Calu3 (cell line): ENCODE measurements at regions not wholly inside any gene's neighbourhood (a gene's known extent, or its start where the extent isn't known, plus 50 kb on each side); places are given as distances from the start of the nearest gene placed in this dataset.

Source experiments
- BruUV-seq: library from RNA; stranded (reverse); fragments of 400-500 nt; replicated peaks from 2 replicates; lab custom pipeline; 2021; lab: Mats Ljungman, UMichigan
- CTCF ChIA-PET: fragments of 300-600 bp; sonication (Branson Sonifier 250); formaldehyde crosslinking; loops from one replicate; lab custom pipeline; 2022; ENCODE audit warnings: antibody characterized with exemption; lab: Charles Lee
- DNase-seq: peaks from one replicate; pipeline ENCODE4 v3.0.0; 2022
- H3K27ac Mint-ChIP-seq: one replicate; pipeline ENCODE4 v1.8.0; 2022; ENCODE audit warnings: mixed read lengths; ENCODE audit not compliant: unreplicated experiment
- H3K27me3 Mint-ChIP-seq: one replicate; pipeline ENCODE4 v1.8.0; 2022; ENCODE audit warnings: mixed read lengths; ENCODE audit not compliant: unreplicated experiment
- H3K36me3 Mint-ChIP-seq: one replicate; pipeline ENCODE4 v1.8.0; 2022; ENCODE audit warnings: mild to moderate bottlenecking, moderate library complexity, mixed read lengths; ENCODE audit not compliant: insufficient read depth, unreplicated experiment
- H3K4me1 Mint-ChIP-seq: one replicate; pipeline ENCODE4 v1.8.0; 2022; ENCODE audit warnings: mild to moderate bottlenecking, low read depth, mixed read lengths; ENCODE audit not compliant: unreplicated experiment
- H3K4me3 Mint-ChIP-seq: one replicate; pipeline ENCODE4 v1.8.0; 2022; ENCODE audit warnings: mild to moderate bottlenecking, low read depth, moderate library complexity, mixed read lengths; ENCODE audit not compliant: unreplicated experiment
- H3K9me3 Mint-ChIP-seq: one replicate; pipeline ENCODE4 v1.8.0; 2022; ENCODE audit warnings: low read depth, mixed read lengths; ENCODE audit not compliant: unreplicated experiment
- intact Hi-C: fragments of 100-400 bp; cut with micrococcal nuclease; formaldehyde crosslinking; loops from one replicate; pipeline ENCODE4 v1.10.0; 2022; ENCODE audit not compliant: unreplicated experiment
- TF ChIP-seq, protein P1 (sequence below): fragments of 200-600 bp; IDR thresholded peaks from one replicate; pipeline ENCODE4 v1.8.0; 2022; ENCODE audit warnings: antibody characterized with exemption; ENCODE audit not compliant: unreplicated experiment

DNA sequence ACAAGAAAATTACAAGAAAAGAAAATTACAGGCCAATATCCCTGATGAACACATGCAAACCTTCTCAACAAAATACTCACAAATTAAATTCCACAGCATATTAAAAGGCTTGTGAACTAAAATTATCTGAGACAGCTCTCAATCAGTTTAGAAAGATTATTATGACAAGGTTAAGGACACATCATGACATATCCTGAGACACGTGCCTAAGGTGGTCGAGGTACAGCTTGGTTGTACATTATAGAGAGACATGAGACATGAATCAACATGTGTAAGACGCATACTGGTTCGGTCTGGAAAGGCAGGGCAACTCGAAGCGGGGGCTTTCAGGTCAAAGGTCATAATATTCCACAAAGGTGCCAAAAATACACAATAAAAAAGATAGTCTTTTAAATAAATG is 598.3 kb upstream of the REG3G start:
- H3K9me3 Mint-ChIP-seq = peaks cover 10% of the 10 kb centered on the region
- no TSS peak for BruUV-seq
- no peaks in the 10 kb centered on the region for H3K36me3 Mint-ChIP-seq
- intact Hi-C loops = no loop called here
- H3K4me1 Mint-ChIP-seq = no peaks in the 10 kb centered on the region
- CTCF ChIA-PET = no interaction called here
- H3K4me3 Mint-ChIP-seq = no peak overlapping the region
- TF ChIP-seq, protein P1, sequence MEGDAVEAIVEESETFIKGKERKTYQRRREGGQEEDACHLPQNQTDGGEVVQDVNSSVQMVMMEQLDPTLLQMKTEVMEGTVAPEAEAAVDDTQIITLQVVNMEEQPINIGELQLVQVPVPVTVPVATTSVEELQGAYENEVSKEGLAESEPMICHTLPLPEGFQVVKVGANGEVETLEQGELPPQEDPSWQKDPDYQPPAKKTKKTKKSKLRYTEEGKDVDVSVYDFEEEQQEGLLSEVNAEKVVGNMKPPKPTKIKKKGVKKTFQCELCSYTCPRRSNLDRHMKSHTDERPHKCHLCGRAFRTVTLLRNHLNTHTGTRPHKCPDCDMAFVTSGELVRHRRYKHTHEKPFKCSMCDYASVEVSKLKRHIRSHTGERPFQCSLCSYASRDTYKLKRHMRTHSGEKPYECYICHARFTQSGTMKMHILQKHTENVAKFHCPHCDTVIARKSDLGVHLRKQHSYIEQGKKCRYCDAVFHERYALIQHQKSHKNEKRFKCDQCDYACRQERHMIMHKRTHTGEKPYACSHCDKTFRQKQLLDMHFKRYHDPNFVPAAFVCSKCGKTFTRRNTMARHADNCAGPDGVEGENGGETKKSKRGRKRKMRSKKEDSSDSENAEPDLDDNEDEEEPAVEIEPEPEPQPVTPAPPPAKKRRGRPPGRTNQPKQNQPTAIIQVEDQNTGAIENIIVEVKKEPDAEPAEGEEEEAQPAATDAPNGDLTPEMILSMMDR = no peak
- H3K27ac Mint-ChIP-seq = no peak overlapping the region
- no peak for DNase-seq
- no peaks in the 10 kb centered on the region for H3K27me3 Mint-ChIP-seq

DNA sequence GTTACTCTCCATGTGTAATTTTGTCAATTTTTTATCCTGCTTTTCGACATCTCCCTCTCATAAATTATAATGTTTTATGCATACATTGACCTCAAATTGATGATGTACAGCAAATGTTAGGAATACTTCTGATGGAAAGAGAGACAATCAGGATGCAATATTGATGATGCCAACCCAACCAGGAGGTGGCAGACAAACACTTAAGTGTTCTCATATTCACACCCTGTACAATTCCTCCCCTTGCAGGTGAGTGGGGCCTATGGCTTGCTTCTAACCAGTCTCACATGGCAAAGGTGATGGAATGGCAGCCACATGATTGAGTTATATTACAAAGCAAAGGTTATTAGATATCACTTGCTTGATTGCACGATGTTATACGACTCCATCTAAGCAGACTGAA is 594.3 kb upstream of the REG3G start:
- CTCF ChIA-PET = no interaction called here
- Mint-ChIP-seq H3K4me1 (no peaks in the 10 kb centered on the region), H3K27ac (no peak overlapping the region), H3K9me3 (peaks cover 13% of the 10 kb centered on the region), H3K4me3 (no peak overlapping the region), H3K27me3 (no peaks in the 10 kb centered on the region), H3K36me3 (no peaks in the 10 kb centered on the region)
- no peak for DNase-seq
- intact Hi-C loops = no loop called here
- no TSS peak for BruUV-seq
- TF ChIP-seq, protein P1 = no peak

DNA sequence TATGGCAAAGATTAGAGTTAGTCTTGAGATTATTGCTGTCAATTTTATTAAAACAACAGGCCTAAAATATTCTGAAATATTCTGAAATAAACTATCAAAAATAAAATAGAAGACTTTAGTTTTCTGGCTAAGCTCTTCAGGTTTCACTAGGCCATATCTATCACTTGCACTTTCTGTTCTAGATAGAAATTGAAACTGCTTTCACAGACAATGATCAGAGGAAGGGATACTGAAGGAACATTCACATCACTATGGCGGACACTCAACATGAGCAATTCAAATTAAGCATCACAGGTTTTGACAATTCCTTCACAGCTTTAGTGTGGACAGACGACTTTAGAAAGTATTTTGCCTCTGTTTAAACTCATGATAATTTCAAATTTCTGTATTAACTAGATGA is 586.4 kb upstream of the REG3G start:
- intact Hi-C loops = no loop called here
- no TSS peak for BruUV-seq
- peaks cover 10% of the 10 kb centered on the region for H3K9me3 Mint-ChIP-seq
- H3K36me3 Mint-ChIP-seq = no peaks in the 10 kb centered on the region
- TF ChIP-seq, protein P1 = no peak
- H3K27me3 Mint-ChIP-seq = no peaks in the 10 kb centered on the region
- no peak for DNase-seq
- no peak overlapping the region for H3K27ac Mint-ChIP-seq
- no peak overlapping the region for H3K4me3 Mint-ChIP-seq
- CTCF ChIA-PET = no interaction called here
- H3K4me1 Mint-ChIP-seq = no peaks in the 10 kb centered on the region

DNA sequence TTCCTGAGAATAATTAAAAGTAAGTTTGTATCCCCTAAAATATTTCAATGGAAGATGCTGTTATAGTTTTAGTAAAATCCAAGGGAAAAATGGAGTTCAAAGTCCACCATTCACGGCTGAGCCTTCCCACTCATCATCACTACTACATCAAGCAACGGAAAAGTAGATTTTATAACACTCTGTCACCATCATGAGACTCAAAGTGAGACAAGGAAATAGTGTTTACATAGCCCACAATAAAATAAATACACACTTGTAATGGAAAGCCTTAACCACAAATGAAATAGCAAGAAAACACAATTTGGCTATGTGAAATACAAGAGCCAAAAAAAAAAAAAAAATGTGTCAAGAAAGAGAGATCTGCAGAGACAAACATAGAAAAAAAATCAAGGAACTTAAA is 569.9 kb upstream of the REG3G start:
- BruUV-seq = no TSS peak
- Mint-ChIP-seq H3K9me3 (peaks cover 20% of the 10 kb centered on the region), H3K36me3 (no peaks in the 10 kb centered on the region), H3K27me3 (no peaks in the 10 kb centered on the region), H3K27ac (no peak overlapping the region), H3K4me1 (no peaks in the 10 kb centered on the region), H3K4me3 (no peak overlapping the region)
- DNase-seq = no peak
- TF ChIP-seq, protein P1 = no peak
- CTCF ChIA-PET = no interaction called here
- intact Hi-C loops = no loop called here
